NCI-H526 (cell line): ENCODE measurements at regions not wholly inside any gene's neighbourhood (a gene's known extent, or its start where the extent isn't known, plus 50 kb on each side); places are given as distances from the start of the nearest gene placed in this dataset.
A peak's percentile ranks its signal among the peaks of the same experiment; 100 is the strongest.

Source experiments
- DNase-seq, 2 experiments: peaks; one replicate each; lab custom pipeline; 2025; lab: John Stamatoyannopoulos, UW

GRCh38 chr1:51025374-51025773, 55.3 kb downstream of the CDKN2C start:
- no peak for DNase-seq

- no peak for DNase-seq
These were observed 62.9 kb downstream of the CDKN2C start for GRCh38 chr1:51032936-51033335.

GRCh38 chr1:51044199-51044598, 57.8 kb upstream of the C1orf185 start:
- DNase-seq: no peak

- peak in 1 of 2 experiments; percentile 29 for DNase-seq
These were observed 57.2 kb upstream of the C1orf185 start for GRCh38 chr1:51044834-51045233.

- DNase-seq: no peak
These were observed 54.0 kb upstream of the C1orf185 start for GRCh38 chr1:51048021-51048420.

- DNase-seq: no peak
These were observed 53.4 kb upstream of the C1orf185 start for GRCh38 chr1:51048670-51049069.
